Hindlimb muscle (tissue), 1 donor: ENCODE measurements at regions not wholly inside any gene's neighbourhood (a gene's known extent, or its start where the extent isn't known, plus 50 kb on each side); places are given as distances from the start of the nearest gene placed in this dataset.

ENCODE experiments used
- DNase-seq: peaks from one replicate; pipeline ENCODE4 v3.0.0-alpha.2; 2013

- DNase-seq = no peak
These were observed 901.8 kb downstream of the VRK1 start for GRCh38 chr14:97699026-97699425.

- no peak for DNase-seq
These were observed 906.0 kb downstream of the VRK1 start for GRCh38 chr14:97703006-97703760.

DNA sequence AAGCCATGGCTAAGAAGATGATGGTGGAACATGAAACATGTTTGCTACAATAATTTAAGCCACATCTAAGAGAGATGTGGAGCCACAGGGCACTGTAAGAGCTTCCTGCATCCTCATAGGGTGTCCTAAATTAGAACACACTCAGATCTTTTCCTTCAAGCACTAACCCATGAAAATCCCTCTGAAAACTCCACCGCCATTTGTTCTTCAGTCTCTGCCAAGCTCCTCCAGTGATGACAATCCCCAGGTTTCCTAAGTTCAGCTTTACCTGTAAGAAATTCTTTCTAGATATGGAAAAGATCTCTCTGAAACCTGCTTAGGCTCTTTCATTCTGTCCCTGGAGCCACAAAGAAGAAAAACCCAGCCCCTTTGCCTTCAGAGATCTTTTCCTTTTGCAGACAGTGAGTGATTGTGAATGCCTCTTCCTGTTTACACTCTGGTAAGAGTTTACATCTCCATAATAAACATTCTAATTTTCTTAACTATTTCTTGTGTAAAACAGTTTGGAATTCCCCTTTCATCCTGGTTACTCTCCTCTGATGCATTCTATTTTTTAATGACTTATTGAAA is 907.2 kb downstream of the VRK1 start:
- no peak for DNase-seq

- no peak for DNase-seq
These were observed 907.9 kb downstream of the VRK1 start for GRCh38 chr14:97705107-97705506.

- DNase-seq = no peak
These were observed 908.8 kb downstream of the VRK1 start for GRCh38 chr14:97705976-97706375.

GRCh38 chr14:97706819-97707218 is 909.6 kb downstream of the VRK1 start:
- DNase-seq = no peak

- DNase-seq = no peak
These were observed 910.4 kb downstream of the VRK1 start for GRCh38 chr14:97707603-97708002.

GRCh38 chr14:97709552-97709951 is 912.4 kb downstream of the VRK1 start:
- no peak for DNase-seq

- DNase-seq = no peak
These were observed 913.5 kb downstream of the VRK1 start for GRCh38 chr14:97710726-97711125.

GRCh38 chr14:97712471-97712870 is 915.3 kb downstream of the VRK1 start:
- DNase-seq = no peak

GRCh38 chr14:97713023-97713422 is 915.8 kb downstream of the VRK1 start:
- DNase-seq = no peak

- no peak for DNase-seq
These were observed 921.8 kb downstream of the VRK1 start for GRCh38 chr14:97718886-97719442.

DNA sequence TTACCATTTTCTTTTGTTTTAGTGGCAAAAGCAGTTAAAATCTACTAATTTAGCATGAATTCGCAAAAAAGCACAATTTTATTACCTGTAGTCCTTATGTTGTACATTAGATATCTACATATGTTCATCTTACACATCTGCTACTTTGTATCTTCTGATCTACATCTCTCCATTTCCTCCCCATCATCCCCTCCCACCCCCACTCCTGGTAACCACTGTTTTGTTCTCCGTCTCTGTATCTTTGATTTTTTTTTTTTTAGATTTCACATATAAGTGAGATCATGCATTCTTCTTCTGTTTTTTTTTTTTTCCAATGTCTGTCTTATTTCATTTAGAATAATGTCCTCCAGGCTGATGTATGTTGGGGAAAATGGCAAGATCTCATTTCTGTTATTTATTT is 922.7 kb downstream of the VRK1 start:
- no peak for DNase-seq

- no peak for DNase-seq
These were observed 926.2 kb downstream of the VRK1 start for GRCh38 chr14:97723351-97723750.

- no peak for DNase-seq
These were observed 926.6 kb downstream of the VRK1 start for GRCh38 chr14:97723819-97724218.

DNA sequence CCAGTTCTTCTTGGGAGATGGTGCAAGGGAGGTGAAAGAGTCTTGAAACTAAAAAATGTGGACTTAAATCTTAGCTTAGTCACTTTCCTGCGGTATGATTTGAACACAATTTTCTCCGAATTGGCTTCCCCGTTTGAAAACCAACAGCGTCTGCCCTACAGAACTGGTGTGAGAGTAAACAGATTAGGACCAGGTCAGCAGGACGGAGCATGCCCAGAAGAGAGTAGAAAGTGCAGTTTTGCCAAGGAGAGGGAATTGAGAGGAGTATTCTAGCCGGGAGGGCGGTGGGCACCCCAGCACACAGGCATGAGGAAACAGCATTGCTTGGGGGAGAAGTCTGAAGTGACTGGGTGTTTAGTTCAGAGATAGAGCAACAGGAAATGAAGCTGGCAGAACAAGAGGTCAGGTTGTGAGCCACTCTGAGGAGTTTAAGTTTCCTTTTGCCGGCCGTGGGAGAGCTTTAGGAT is 927.1 kb downstream of the VRK1 start:
- DNase-seq = no peak

- no peak for DNase-seq
These were observed 929.5 kb downstream of the VRK1 start for GRCh38 chr14:97726676-97727075.

- DNase-seq = no peak
These were observed 933.5 kb downstream of the VRK1 start for GRCh38 chr14:97730706-97731105.

DNA sequence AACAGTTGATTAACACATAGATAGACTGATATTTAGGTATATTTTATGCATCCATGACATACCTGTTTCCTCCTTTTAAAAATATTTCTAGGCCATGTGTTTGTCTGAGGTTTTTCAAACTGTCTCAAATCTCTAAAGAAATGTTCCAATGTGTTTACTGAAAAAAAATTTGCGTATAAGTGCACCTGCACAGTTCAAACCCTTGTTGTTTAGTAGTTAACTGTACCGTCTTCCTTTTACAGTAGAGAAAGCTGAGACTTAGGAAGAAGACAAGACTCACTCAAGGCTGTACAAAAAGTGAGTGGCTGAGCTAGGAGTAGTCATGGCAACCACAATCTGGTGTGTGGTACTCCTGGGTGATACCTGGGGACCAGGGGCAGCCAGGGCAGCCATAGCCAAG is 934.6 kb downstream of the VRK1 start:
- DNase-seq = no peak

- DNase-seq = no peak
These were observed 950.1 kb downstream of the VRK1 start for GRCh38 chr14:97747316-97747715.

DNA sequence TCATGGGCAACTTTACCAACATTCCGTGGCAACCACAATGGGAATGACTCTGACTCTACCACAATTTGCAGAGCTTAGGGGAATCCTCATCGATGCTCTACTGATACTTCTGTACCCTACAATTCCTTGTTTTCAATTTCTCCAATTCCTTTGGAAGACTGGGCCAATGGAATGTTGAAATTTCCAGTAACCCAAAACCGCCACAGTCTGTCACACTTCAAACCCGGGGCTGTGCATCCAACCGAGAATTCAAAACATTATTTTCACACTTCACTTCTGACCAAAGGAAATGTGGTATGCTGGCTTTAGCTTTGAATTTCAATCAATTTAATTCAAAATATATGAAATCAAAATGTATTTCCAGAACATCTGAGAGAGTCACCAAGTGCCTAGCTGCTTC is 951.4 kb downstream of the VRK1 start:
- no peak for DNase-seq

DNA sequence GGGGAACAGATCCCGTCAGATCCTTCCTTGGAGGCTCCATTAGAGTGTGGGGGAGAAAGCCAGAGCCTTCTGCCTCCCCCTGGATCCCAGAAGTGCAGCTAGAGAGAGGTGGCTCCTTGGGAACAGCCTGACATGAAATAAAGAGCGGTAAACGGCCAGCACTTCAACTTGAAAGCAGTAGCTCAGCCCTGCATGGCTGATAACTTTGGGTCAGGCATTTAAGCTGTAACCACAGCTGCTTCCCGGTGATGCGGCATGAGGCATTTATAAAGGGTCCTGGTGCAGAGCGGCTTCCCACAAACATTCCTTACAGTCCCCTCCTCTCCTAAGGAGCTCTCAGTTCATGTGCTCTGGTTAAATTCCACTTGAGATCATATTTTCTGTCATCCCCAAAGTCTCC is 960.3 kb downstream of the VRK1 start:
- no peak for DNase-seq

DNA sequence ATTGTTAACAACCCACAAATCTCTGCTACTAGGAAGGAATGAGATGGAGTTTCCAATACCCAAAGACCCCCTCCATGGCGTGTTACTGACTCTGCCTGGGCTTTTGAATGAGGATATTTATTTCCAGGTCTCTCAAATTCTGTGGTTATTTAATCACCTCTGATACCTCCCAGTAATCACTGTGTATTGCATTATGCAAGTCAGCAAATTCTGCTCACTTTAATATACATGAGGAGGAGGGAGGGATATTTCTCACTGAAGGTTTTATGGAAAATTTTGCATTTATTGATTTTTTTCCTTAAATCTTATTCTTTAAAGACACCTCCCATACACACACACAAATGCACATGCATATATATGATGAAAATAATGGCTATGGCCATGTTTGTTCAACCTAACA is 962.9 kb downstream of the VRK1 start:
- DNase-seq = no peak

GRCh38 chr14:97762386-97762785 is 965.2 kb downstream of the VRK1 start:
- no peak for DNase-seq
